ENCODE measurements at regions not wholly inside any gene's neighbourhood (a gene's known extent, or its start where the extent isn't known, plus 50 kb on each side); places are given as distances from the start of the nearest gene placed in this dataset.

DNA sequence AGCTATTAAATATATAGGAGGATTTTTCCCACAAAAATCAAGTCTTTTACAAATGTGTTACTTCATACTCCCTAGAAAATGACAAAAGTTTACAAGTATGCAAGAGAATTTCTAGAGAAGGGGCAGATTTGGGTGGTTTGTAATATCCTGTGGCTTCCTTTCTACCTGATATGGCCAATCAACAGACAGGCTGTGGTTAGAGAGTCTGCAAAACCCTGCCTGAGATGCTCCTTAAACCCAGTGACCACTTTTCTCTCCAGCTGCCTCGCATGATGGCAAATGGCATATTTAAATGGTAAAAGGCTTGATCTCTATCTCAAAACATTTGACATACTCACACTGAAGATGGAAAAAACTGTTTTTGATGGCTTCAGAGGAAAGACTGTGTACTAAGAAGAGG is 550.1 kb upstream of the ZNF462 start:
- TF ChIP-seq, protein P1, sequence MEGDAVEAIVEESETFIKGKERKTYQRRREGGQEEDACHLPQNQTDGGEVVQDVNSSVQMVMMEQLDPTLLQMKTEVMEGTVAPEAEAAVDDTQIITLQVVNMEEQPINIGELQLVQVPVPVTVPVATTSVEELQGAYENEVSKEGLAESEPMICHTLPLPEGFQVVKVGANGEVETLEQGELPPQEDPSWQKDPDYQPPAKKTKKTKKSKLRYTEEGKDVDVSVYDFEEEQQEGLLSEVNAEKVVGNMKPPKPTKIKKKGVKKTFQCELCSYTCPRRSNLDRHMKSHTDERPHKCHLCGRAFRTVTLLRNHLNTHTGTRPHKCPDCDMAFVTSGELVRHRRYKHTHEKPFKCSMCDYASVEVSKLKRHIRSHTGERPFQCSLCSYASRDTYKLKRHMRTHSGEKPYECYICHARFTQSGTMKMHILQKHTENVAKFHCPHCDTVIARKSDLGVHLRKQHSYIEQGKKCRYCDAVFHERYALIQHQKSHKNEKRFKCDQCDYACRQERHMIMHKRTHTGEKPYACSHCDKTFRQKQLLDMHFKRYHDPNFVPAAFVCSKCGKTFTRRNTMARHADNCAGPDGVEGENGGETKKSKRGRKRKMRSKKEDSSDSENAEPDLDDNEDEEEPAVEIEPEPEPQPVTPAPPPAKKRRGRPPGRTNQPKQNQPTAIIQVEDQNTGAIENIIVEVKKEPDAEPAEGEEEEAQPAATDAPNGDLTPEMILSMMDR (IDR thresholded peaks at IDR 0.05) = no peak
- no peak for TF ChIP-seq POLR2A (IDR thresholded peaks at IDR 0.05)

Measured in heart left ventricle (tissue), 13 donors.